ENCODE measurements at regions not wholly inside any gene's neighbourhood (a gene's known extent, or its start where the extent isn't known, plus 50 kb on each side); places are given as distances from the start of the nearest gene placed in this dataset.

- DNase-seq (ENCODE audit: low spot score) = no peak
These were observed 52.4 kb upstream of the SERINC1 start for GRCh38 chr6:122524056-122524455.

GRCh38 chr6:122530440-122531046, 58.9 kb upstream of the SERINC1 start:
- DNase-seq (ENCODE audit: low spot score) = peak; percentile 78

- DNase-seq (ENCODE audit: low spot score) = no peak
These were observed 61.9 kb upstream of the PKIB start for GRCh38 chr6:122548281-122548680.

- DNase-seq (ENCODE audit: low spot score) = no peak
These were observed 61.4 kb upstream of the PKIB start for GRCh38 chr6:122548820-122549219.

- DNase-seq (ENCODE audit: low spot score) = peak; percentile 26
These were observed 56.5 kb upstream of the PKIB start for GRCh38 chr6:122553697-122554096.

- no peak for DNase-seq (ENCODE audit: low spot score)
These were observed 54.6 kb upstream of the PKIB start for GRCh38 chr6:122555561-122555960.

GRCh38 chr6:122558080-122558479, 52.1 kb upstream of the PKIB start:
- no peak for DNase-seq (ENCODE audit: low spot score)
